ENCODE measurements at regions not wholly inside any gene's neighbourhood (a gene's known extent, or its start where the extent isn't known, plus 50 kb on each side); places are given as distances from the start of the nearest gene placed in this dataset.
A peak's percentile ranks its signal among the peaks of the same experiment; 100 is the strongest.

DNA sequence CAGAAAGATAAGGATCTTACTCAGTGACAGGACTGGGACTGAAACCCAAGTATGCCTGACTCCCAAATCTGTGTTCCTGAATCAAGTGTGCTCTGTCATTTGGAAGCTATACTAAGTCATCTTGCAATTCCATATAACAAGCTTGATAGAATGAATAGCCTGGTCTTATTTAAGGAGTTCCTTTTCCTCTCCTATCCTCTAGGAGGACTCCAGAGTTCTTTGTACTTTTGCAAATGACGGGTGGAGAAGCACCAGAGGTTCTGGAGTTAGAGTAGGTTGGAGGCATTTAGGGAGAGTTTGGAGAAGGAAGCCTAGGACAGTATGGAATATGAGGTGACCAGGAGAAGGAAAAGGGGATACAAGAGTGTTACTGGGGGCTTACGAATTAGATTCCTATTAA, 92.9 kb upstream of the RCN1 start:
- DNase-seq = no peak

DNA sequence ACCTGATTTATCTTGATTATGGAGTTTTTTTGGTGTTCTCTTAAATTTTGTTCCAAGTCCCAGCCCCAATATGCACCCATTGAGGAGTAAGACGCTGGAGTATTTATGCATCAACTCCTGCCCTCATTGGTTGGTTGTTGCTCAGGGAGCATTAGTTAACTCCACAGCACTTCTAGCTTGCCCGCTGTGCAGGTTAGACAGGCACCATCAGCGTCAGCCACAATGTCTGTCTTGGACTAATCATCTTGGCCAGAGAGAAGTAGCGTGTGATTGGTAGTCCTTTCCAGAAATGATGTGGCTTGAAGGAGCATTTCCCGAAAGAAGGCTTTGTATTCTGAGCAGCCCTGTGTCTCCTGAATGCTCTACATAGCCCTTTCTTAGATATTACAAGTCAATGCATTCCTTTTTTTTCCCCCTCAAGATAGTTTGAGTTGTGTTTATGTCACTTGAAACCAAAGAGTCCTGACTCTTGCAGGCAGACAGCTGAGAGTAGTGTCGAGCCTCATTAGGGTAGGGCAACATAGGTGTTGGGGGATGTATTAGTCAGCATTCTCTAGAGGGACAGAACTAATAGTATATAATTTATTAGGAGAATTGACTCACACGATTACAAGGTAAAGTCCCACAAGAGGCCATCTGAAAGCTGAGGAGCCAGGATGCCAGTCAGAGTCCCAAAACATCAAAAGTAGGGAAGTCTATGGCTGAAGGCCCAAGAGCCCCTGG, 94.6 kb upstream of the RCN1 start:
- DNase-seq = no peak

DNA sequence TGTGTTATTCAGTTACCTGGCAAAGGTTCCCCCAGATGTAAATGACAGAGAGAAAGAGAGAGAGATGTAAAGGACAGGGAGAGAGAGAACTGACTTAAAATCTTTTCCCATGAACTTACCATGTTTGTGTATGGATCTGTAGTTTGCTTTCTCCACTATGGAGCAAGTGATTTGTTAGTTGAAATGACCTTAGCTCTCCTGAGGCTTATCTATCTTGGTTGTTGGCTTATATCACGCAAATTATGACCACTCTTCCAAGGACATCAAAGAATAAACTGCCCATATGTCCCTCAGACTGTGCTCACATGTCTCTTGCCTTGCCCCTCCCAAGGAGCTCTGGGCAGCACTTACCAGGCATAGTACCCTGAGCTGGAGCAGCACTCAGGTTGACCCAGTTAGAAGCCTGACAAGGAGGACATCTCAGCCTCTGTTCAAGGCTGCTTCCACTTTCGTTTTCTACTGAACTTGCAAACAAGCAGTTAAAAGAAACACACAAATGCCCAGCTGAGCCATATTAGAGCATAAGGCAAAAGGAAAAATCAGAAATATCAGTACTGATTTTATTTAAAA, 95.3 kb upstream of the RCN1 start:
- peak; percentile 8 for DNase-seq

DNA sequence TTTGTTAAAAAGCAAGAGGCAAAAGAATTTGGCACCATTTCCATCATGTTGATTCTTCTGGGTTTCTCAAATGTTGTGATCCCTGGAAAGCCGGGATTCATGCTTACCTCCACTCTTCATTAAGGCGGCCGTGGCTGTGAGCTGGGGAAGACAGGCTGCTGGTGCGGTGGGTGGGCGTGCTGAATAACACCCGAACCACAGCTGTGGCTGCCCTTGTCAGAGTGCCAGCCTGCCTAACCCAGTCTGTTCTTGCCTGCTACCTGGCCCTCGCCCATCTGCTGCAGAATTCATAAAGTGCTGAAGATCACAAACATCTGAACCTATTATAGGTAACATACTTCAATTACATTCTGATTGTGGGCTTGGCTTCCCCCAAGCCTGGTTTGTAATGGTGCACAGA, 95.8 kb upstream of the RCN1 start:
- no peak for DNase-seq

- DNase-seq = peak; percentile 12
Measured at GRCh38 chr11:31987118-31988005, 103.5 kb upstream of the RCN1 start.

GRCh38 chr11:31986201-31986889, 104.5 kb upstream of the RCN1 start:
- DNase-seq = no peak

DNA sequence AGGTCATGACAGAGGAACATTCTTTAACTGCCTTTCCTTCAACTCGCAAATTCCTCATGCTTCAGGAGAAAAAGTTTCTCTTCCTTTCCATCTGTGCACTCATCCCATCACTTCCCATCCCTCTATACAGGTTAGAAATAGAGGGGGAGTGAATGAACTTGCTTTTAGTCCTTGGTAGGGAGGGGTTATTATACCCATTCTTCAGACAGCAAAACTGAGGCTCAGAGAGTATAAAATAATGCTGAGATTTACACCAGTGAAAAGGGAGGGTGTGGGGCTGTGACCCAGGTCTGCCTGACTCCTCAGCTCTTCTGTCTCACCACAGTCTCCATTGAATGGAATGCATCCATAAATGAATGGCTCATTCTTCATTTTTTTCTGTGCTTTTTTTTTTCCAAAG, 109.4 kb upstream of the RCN1 start:
- DNase-seq = no peak

DNA sequence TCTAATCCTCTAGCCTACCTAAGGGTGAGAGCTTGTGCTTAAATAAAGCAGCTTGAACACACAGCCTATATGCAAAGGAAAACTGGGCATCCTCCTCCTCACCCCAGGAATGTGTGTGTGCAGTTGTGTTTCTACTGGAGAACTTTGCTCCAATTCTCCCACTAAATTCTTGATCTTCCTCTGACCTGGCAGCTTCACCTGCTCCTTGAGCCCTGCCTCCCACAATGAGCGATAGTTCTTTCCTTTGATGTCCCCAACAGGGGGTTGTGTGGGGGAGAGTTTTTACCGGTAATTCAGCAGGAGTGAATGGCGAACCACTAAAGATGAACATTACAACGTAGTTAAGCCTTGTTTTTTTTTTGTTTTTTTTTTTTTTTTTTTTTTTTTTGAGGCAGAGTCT, 113.5 kb upstream of the RCN1 start:
- DNase-seq = no peak

- peak; percentile 60 for DNase-seq
Measured at GRCh38 chr11:31974366-31975136, 116.3 kb upstream of the RCN1 start.

DNA sequence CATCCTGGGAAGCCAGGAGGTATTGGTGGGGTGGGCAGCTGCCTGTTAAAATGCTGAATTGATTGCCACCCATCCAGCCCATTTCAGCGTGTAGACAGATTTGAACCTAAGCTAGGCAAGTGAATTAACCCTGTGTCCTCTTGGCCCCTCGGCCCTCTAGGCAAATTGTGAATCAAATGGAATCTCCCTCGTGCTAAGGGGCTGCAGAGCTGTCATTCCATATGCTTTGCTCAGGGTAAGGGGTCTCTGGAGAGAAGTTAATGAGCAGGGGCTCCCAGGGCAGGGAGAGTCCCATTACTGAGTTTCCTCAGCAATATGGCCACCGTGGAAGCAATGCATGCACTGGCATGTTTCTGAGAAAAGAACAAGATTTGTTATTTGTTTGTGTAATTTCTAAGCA, 117.7 kb upstream of the RCN1 start:
- DNase-seq = no peak

GRCh38 chr11:31972623-31973022, 118.3 kb upstream of the RCN1 start:
- no peak for DNase-seq

DNA sequence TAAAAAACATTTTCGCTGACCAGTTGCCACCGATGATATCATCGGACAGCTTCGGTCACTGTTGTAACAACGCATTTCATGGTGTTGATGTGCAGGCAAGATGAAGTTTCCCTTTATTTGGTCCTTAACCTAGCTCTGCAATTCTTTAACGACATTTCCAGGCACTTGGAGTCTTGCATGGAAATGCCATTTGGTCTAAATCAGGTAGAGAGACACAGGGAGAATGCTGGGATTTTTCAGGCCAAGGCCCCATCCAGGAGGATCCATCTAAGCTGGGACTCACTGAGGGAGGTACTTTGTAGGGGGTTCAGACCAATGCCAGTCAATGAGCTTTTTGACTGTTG, 121.5 kb upstream of the RCN1 start:
- DNase-seq = no peak

- peak; percentile 57 for DNase-seq
Measured at GRCh38 chr11:31968461-31969358, 122.2 kb upstream of the RCN1 start.

DNA sequence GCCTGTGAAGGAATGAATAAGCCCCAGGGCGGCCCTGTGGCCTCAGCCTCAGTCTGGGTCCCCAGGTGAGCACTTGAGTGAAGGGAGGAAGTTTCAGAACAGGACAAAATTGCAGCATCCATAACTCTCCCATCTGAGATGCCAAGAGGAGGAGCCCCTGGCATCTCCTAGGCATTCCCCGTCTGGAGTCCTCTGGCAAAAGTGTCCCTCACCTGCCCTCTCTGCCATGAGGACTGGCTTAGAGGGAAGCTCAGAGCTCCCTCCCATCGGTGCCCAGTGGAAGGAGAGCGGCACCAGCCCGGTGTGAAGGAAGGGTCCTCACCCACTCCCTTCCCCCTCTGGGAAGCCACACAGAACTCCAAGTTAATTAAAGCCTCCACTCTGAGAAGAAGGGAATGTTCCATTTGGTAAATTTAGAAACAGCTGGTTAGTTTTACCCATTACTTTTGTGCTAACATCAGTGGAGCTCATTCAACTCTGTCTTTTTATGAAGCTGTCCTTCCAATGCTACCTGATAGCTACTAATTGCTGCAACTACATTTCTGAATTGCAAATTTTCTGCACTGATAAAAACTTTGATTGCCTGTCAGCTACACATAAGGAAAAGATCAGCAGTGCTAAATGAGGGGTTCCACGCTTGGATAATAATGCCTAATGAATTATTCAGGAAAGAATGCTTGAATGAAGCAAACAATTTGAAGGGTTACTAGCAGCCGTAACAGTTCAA, 123.3 kb upstream of the RCN1 start:
- DNase-seq = no peak

GRCh38 chr11:31966846-31967245, 124.0 kb upstream of the RCN1 start:
- no peak for DNase-seq

DNA sequence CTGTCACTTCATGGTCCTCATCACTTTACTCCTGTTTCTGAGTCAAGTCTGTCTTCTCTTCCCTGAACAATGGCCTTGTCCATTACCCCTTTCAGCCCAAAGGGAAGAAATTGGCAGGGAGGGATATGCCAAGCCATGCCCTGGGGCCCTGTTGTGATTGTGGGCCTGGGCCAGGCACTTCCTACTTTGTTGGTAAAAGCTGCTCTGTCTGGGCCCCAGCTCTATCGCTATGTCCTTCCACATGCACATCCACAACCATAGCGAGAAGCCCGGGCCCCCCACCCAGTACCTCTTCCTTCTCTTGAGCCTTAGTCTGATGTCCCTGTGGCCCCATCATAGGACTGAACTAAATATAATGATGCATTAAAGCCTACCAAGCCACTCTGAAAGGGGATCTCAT, 126.7 kb upstream of the RCN1 start:
- DNase-seq = no peak

- DNase-seq = no peak
Measured at GRCh38 chr11:31960126-31960525, 130.7 kb upstream of the RCN1 start.

GRCh38 chr11:31959716-31960115, 131.2 kb upstream of the RCN1 start:
- DNase-seq = peak; percentile 25

- peak; percentile 65 for DNase-seq
Measured at GRCh38 chr11:31958076-31958735, 132.7 kb upstream of the RCN1 start.

DNA sequence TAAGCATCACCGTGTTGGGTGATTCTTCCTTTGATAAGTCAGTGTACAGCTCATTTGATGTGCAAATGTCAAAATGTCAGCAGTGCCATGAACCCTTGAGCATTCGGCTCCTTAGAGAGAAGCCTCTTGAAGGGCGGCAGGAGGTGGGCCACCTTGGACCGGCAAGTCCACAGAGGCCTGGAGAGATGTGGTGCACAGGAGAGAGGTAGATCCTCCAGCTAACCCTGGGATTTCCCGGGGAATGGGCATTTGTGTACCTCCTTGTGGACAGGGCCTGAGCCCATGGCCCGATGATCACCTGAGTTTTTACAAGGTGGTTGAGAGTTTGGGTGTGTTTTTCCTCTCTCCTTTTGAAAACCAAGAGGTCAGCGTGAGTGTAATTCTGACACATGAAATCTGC, 133.2 kb upstream of the RCN1 start:
- no peak for DNase-seq
